HCT116 (cell line): ENCODE measurements at regions not wholly inside any gene's neighbourhood (a gene's known extent, or its start where the extent isn't known, plus 50 kb on each side); places are given as distances from the start of the nearest gene placed in this dataset.

ENCODE experiments used
- ATAC-seq: fragments of 200-7000 bp; cut with Tn5 transposase; 2 replicates; pipeline ENCODE4 v1.9.1; 2020; ENCODE audit warnings: mild to moderate bottlenecking, moderate library complexity
- BruUV-seq: library from RNA; stranded (reverse); fragments of 400-500 nt; replicated peaks from 2 replicates; lab custom pipeline; 2021; lab: Mats Ljungman, UMichigan
- CTCF ChIA-PET: fragments of 300-600 bp; sonication (Branson Sonifier 250); formaldehyde crosslinking; loops from one replicate; lab custom pipeline; 2021; ENCODE audit warnings: antibody characterized with exemption; lab: Charles Lee
- POLR2A ChIA-PET: fragments of 300-600, 350-600 bp; sonication (Branson Sonifier 250); formaldehyde crosslinking; loops from one replicate; lab custom pipeline; 2021; ENCODE audit warnings: antibody characterized with exemption; lab: Charles Lee
- RAD21 ChIA-PET, 2 experiments: fragments of 300-600 bp; sonication (Branson Sonifier 250); formaldehyde crosslinking; loops; one replicate each; lab custom pipeline; 2023; ENCODE audit warnings: low total read pairs in 2 of 2; ENCODE audit not compliant: uncharacterized antibody in 2 of 2, unreplicated experiment in 2 of 2, low non-redundant PET in 1 of 2; lab: Charles Lee
- DNase-seq: peaks from one replicate; pipeline ENCODE4 v3.0.0-alpha.2; 2010; ENCODE audit warnings: low read depth, low spot score
- H2AFZ ChIP-seq: fragments of 200-600 bp; shearing (Covaris generic), sonication (generic); 2 replicates; pipeline ENCODE4 v1.6.1; 2017; ENCODE audit warnings: low read depth, mixed run types, mixed read lengths, antibody characterized with exemption, low read length; ENCODE audit not compliant: poor library complexity, severe bottlenecking
- H3K27ac ChIP-seq: 2 replicates; pipeline ENCODE4 v1.5.1; 2012; ENCODE audit warnings: low read depth, low read length
- H3K27me3 ChIP-seq: fragments of 200-600 bp; sonication (generic); 2 replicates; pipeline ENCODE4 v1.6.1; 2016; ENCODE audit warnings: mixed run types, low read length, mixed read lengths; ENCODE audit not compliant: insufficient read depth
- H3K36me3 ChIP-seq, 2 experiments: fragments of 200-500 bp in 1 of 2; fragments of 200-600 bp in 1 of 2; sonication (Bioruptor generic) in 1 of 2; sonication (generic) in 1 of 2; 2 replicates each; pipeline versions ENCODE4 v1.5.1 to v1.6.1; 2014 to 2016; ENCODE audit warnings: low read length in 2 of 2, inconsistent platforms in 1 of 2, mixed read lengths in 1 of 2, mixed run types in 1 of 2; ENCODE audit not compliant: insufficient read depth in 2 of 2, control insufficient read depth in 1 of 2
- H3K4me1 ChIP-seq, 2 experiments: fragments of 200-600 bp in 1 of 2; sonication (generic) in 1 of 2; 2 replicates each; pipeline versions ENCODE4 v1.5.1 to v1.6.1; 2012 to 2017; ENCODE audit warnings: low read length in 2 of 2, inconsistent platforms in 1 of 2, mild to moderate bottlenecking in 1 of 2, mixed read lengths in 1 of 2, mixed run types in 1 of 2, moderate library complexity in 1 of 2; ENCODE audit not compliant: insufficient read depth in 2 of 2, control insufficient read depth in 1 of 2
- H3K4me2 ChIP-seq: fragments of 200-600 bp; sonication (generic); 2 replicates; pipeline ENCODE4 v1.6.1; 2017; ENCODE audit warnings: mixed run types, low read length, mixed read lengths
- H3K4me3 ChIP-seq, 2 experiments: fragments of 200-600 bp in 1 of 2; sonication (generic) in 1 of 2; replicated peaks in 1 of 2; 2 replicates each; pipeline ENCODE4 v1.5.1; 2011 to 2016; ENCODE audit warnings: low read length in 2 of 2, control low read depth in 1 of 2, low read depth in 1 of 2, mild to moderate bottlenecking in 1 of 2, mixed read lengths in 1 of 2, mixed run types in 1 of 2
- H3K79me2 ChIP-seq: fragments of 200-600 bp; sonication (generic); 2 replicates; pipeline ENCODE4 v1.6.1; 2017; ENCODE audit warnings: mild to moderate bottlenecking, mixed run types, low read length, moderate library complexity, mixed read lengths; ENCODE audit not compliant: insufficient read depth
- H3K9ac ChIP-seq: fragments of 200-600 bp; sonication (generic); 2 replicates; pipeline ENCODE4 v1.6.1; 2016; ENCODE audit warnings: low read length, mixed read lengths
- H3K9me2 ChIP-seq: fragments of 200-600 bp; sonication (generic), shearing (Covaris generic); 2 replicates; pipeline ENCODE4 v1.6.1; 2017; ENCODE audit warnings: mixed run types, mild to moderate bottlenecking, moderate library complexity; ENCODE audit not compliant: insufficient read depth
- H3K9me3 ChIP-seq, 2 experiments: fragments of 200-500 bp in 1 of 2; fragments of 200-600 bp in 1 of 2; sonication (Bioruptor generic) in 1 of 2; sonication (generic) in 1 of 2; 2 replicates each; pipeline ENCODE4 v1.6.1; 2014 to 2017; ENCODE audit warnings: low read length in 2 of 2, mixed read lengths in 2 of 2, inconsistent platforms in 1 of 2, low read depth in 1 of 2, mild to moderate bottlenecking in 1 of 2, mixed run types in 1 of 2, moderate library complexity in 1 of 2; ENCODE audit not compliant: control insufficient read depth in 1 of 2, insufficient read depth in 1 of 2
- H4K20me1 ChIP-seq: fragments of 200-600 bp; sonication (generic), shearing (Covaris generic); 2 replicates; pipeline ENCODE4 v1.6.1; 2017; ENCODE audit warnings: mixed run types, mild to moderate bottlenecking, moderate library complexity; ENCODE audit not compliant: insufficient read depth
- CBX3 ChIP-seq: IDR thresholded peaks from 2 replicates; pipeline ENCODE4 v1.6.1; 2012; ENCODE audit warnings: low read depth
- CEBPB ChIP-seq: IDR thresholded peaks from 2 replicates; pipeline ENCODE4 v1.6.1; 2012; ENCODE audit warnings: low read depth
- CTCF ChIP-seq, 3 experiments: fragments of 200-600 bp in 1 of 3; sonication (generic) in 1 of 3; IDR thresholded peaks in 2 of 3; conservative IDR thresholded peaks in 1 of 3; 2 replicates each; pipeline ENCODE4 v1.5.1; 2012 to 2017; ENCODE audit warnings: low read depth in 2 of 3, low read length in 2 of 3, antibody characterized with exemption in 1 of 3, borderline replicate concordance in 1 of 3, control low read depth in 1 of 3, mild to moderate bottlenecking in 1 of 3, mixed read lengths in 1 of 3, mixed run types in 1 of 3, moderate library complexity in 1 of 3; ENCODE audit not compliant: insufficient read depth in 1 of 3
- EGR1 ChIP-seq: IDR thresholded peaks from 2 replicates; pipeline ENCODE4 v1.6.1; 2012; ENCODE audit warnings: low read depth
- ELF1 ChIP-seq: IDR thresholded peaks from 2 replicates; pipeline ENCODE4 v1.6.1; 2012; ENCODE audit warnings: low read depth, borderline replicate concordance
- EZH2 ChIP-seq: fragments of 200-600 bp; sonication (generic); IDR thresholded peaks from 2 replicates; pipeline ENCODE4 v1.6.1; 2017; ENCODE audit warnings: antibody characterized with exemption, mixed run types
- JUND ChIP-seq: IDR thresholded peaks from 2 replicates; pipeline ENCODE4 v1.6.1; 2012
- POLR2AphosphoS5 ChIP-seq: IDR thresholded peaks from 2 replicates; pipeline ENCODE4 v1.6.1; 2011; ENCODE audit warnings: mild to moderate bottlenecking, low read depth, low read length, moderate library complexity
- RAD21 ChIP-seq: IDR thresholded peaks from 2 replicates; pipeline ENCODE4 v1.6.1; 2012; ENCODE audit warnings: low read depth, mild to moderate bottlenecking
- REST ChIP-seq: IDR thresholded peaks from 2 replicates; pipeline ENCODE4 v1.6.1; 2012; ENCODE audit warnings: low read depth
- SIN3A ChIP-seq: IDR thresholded peaks from 2 replicates; pipeline ENCODE4 v1.6.1; 2012; ENCODE audit warnings: low read depth
- SP1 ChIP-seq: IDR thresholded peaks from 2 replicates; pipeline ENCODE4 v1.6.1; 2012; ENCODE audit warnings: low read depth
- SRF ChIP-seq: IDR thresholded peaks from 2 replicates; pipeline ENCODE4 v1.6.1; 2012; ENCODE audit warnings: low read depth
- YY1 ChIP-seq: IDR thresholded peaks from 2 replicates; pipeline ENCODE4 v1.6.1; 2011; ENCODE audit warnings: low read length, low read depth, moderate library complexity, mild to moderate bottlenecking; ENCODE audit not compliant: insufficient replicate concordance; ENCODE audit errors: extremely low read depth
- ZBTB33 ChIP-seq: IDR thresholded peaks from 2 replicates; pipeline ENCODE4 v1.6.1; 2011; ENCODE audit warnings: mild to moderate bottlenecking, low read length, moderate library complexity; ENCODE audit not compliant: insufficient replicate concordance; ENCODE audit errors: extremely low read depth
- ZNF274 ChIP-seq: fragments of 200-500 bp; sonication (Bioruptor generic); IDR thresholded peaks from 2 replicates; pipeline ENCODE4 v1.6.1; 2014; ENCODE audit warnings: mild to moderate bottlenecking, low read depth, low read length, inconsistent platforms
- intact Hi-C: fragments of 100-400 bp; cut with micrococcal nuclease; formaldehyde crosslinking; loops from 2 replicates; pipeline ENCODE4 v1.10.0; 2022
- TF ChIP-seq, protein P1 (sequence below): IDR thresholded peaks from 2 replicates; pipeline ENCODE4 v1.6.1; 2012

GRCh38 chr1:203999618-204000017 lies 73.3 kb upstream of the SOX13 start:
- POLR2A ChIA-PET: no interaction called here
- H3K27me3 ChIP-seq: no peaks in the 10 kb centered on the region
- intact Hi-C loops: no loop called here
- no peaks in the 10 kb centered on the region for H4K20me1 ChIP-seq
- H3K27ac ChIP-seq: no peak overlapping the region
- ATAC-seq: no peak
- H3K9me3 ChIP-seq: no peaks in the 10 kb centered on the region
- no peak overlapping the region for H3K4me2 ChIP-seq
- H3K4me3 ChIP-seq: no peak overlapping the region
- DNase-seq: no peak
- H3K79me2 ChIP-seq: no peaks in the 10 kb centered on the region
- no peak overlapping the region for H2AFZ ChIP-seq
- H3K9ac ChIP-seq: no peak overlapping the region
- BruUV-seq: no TSS peak
- no peak for TF ChIP-seq EZH2
- no peak for TF ChIP-seq SIN3A
- no peak for TF ChIP-seq SP1
- TF ChIP-seq CTCF (IDR thresholded peaks at IDR 0.05 in 2 of 3, conservative IDR thresholded peaks at IDR 0.05 in 1 of 3; ENCODE audit: borderline replicate concordance in 1 of 3, insufficient read depth in 1 of 3, low read depth in 2 of 3, low read length in 2 of 3): no peak
- TF ChIP-seq JUND: no peak
- TF ChIP-seq ZNF274: no peak
- TF ChIP-seq REST: no peak
- TF ChIP-seq RAD21: no peak
- TF ChIP-seq, protein P1, sequence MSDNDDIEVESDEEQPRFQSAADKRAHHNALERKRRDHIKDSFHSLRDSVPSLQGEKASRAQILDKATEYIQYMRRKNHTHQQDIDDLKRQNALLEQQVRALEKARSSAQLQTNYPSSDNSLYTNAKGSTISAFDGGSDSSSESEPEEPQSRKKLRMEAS: no peak
- no peak for TF ChIP-seq CEBPB
- TF ChIP-seq ZBTB33: no peak
- no peak for TF ChIP-seq SRF
- TF ChIP-seq POLR2AphosphoS5: no peak
- TF ChIP-seq CBX3: no peak
- no peak for TF ChIP-seq EGR1
- TF ChIP-seq YY1: no peak
- no peak for TF ChIP-seq ELF1
- H3K9me2 ChIP-seq: no peaks in the 10 kb centered on the region
- no peaks in the 10 kb centered on the region for H3K36me3 ChIP-seq
- CTCF ChIA-PET: no interaction called here
- H3K4me1 ChIP-seq: peaks cover 14 to 18% of the 10 kb centered on the region in 2 experiments
- RAD21 ChIA-PET: no interaction called here
